ENCODE measurements at regions not wholly inside any gene's neighbourhood (a gene's known extent, or its start where the extent isn't known, plus 50 kb on each side); places are given as distances from the start of the nearest gene placed in this dataset.

DNA sequence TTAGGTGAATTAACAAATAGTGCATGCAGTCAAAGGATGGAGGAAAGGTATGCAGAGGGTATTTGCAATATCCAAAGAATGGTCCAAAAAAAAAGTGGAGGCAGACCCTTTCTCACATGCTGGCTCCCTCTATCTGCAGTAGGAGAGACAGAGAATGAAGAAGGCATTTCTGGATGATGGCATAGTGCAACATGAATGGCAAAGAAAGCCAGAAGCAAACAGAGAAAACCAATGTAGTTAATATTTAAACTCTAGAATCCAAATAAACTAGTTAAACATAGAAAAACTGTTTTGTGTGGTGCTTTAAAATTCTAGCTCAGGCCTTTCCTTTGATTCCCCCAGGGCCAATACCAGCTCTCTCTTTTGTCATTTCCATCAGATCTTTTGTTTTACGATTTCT, 403.1 kb upstream of the WWC1 start:
- H3K4me3 ChIP-seq (ENCODE audit: control insufficient read depth in 2 of 3, extremely low read depth in 1 of 3, insufficient read depth in 2 of 3, low read depth in 1 of 3, low read length in 3 of 3), result no peak overlapping the region
- TF ChIP-seq EZH2 (IDR thresholded peaks at IDR 0.05; ENCODE audit: low read length), result no peak
- TF ChIP-seq CTCF (optimal IDR thresholded peaks at IDR 0.05 in 1 of 3, IDR thresholded peaks at IDR 0.05 in 1 of 3, conservative IDR thresholded peaks at IDR 0.05 in 1 of 3; ENCODE audit: extremely low read depth in 1 of 3, insufficient read depth in 2 of 3, low read length in 3 of 3), result no peak
- no peak overlapping the region for H2AFZ ChIP-seq (ENCODE audit: control insufficient read depth, low read length)
- peaks cover 3 to 8% of the 10 kb centered on the region in 2 experiments for H3K36me3 ChIP-seq (ENCODE audit: control insufficient read depth in 2 of 2, extremely low read depth in 1 of 2, insufficient read depth in 2 of 2, low read length in 2 of 2)
- no peaks in the 10 kb centered on the region for H3K4me1 ChIP-seq (ENCODE audit: control insufficient read depth, extremely low read depth, insufficient read depth, low read length)
- no peak overlapping the region for H3K9ac ChIP-seq (ENCODE audit: control insufficient read depth, extremely low read depth, insufficient read depth, low read length)
- no peak overlapping the region for H3K27ac ChIP-seq (ENCODE audit: control insufficient read depth, insufficient read depth, low read length)
- peaks cover 10% of the 10 kb centered on the region for H4K20me1 ChIP-seq (ENCODE audit: control insufficient read depth, extremely low read depth, insufficient read depth, low read length)
- no peak for FAIRE-seq
- no peaks in the 10 kb centered on the region for H3K9me1 ChIP-seq (ENCODE audit: control insufficient read depth, extremely low read depth, insufficient read depth, low read length)
- no peak overlapping the region for H3K4me2 ChIP-seq (ENCODE audit: control insufficient read depth, extremely low read depth, insufficient read depth, low read depth, low read length)
- no peaks in the 10 kb centered on the region for H3K9me3 ChIP-seq (ENCODE audit: control insufficient read depth, low read depth, low read length)
- H3K27me3 ChIP-seq (ENCODE audit: control insufficient read depth, extremely low read depth, insufficient read depth, low read length), result no peaks in the 10 kb centered on the region
- dilution Hi-C loops (cut with MboI; ENCODE audit: extremely low pct_ligation_motif_present, low sequenced_read_pairs), result no loop called here
- no peak for DNase-seq (ENCODE audit: low read depth, low spot score)
- H3K79me2 ChIP-seq (ENCODE audit: control insufficient read depth, insufficient read depth, low read length), result peaks cover 94% of the 10 kb centered on the region

- H2AFZ ChIP-seq (ENCODE audit: control insufficient read depth, low read length), result no peak overlapping the region
- H3K4me2 ChIP-seq (ENCODE audit: control insufficient read depth, extremely low read depth, insufficient read depth, low read depth, low read length), result no peak overlapping the region
- dilution Hi-C loops (cut with MboI; ENCODE audit: extremely low pct_ligation_motif_present, low sequenced_read_pairs), result no loop called here
- DNase-seq (ENCODE audit: low read depth, low spot score) (no peak), FAIRE-seq (no peak)
- H3K4me1 ChIP-seq (ENCODE audit: control insufficient read depth, extremely low read depth, insufficient read depth, low read length), result no peaks in the 10 kb centered on the region
- H3K27ac ChIP-seq (ENCODE audit: control insufficient read depth, insufficient read depth, low read length), result no peak overlapping the region
- no peaks in the 10 kb centered on the region for H3K9me3 ChIP-seq (ENCODE audit: control insufficient read depth, low read depth, low read length)
- peaks cover 10% of the 10 kb centered on the region for H4K20me1 ChIP-seq (ENCODE audit: control insufficient read depth, extremely low read depth, insufficient read depth, low read length)
- H3K9me1 ChIP-seq (ENCODE audit: control insufficient read depth, extremely low read depth, insufficient read depth, low read length), result no peaks in the 10 kb centered on the region
- H3K36me3 ChIP-seq (ENCODE audit: control insufficient read depth in 2 of 2, extremely low read depth in 1 of 2, insufficient read depth in 2 of 2, low read length in 2 of 2), result peaks cover 3 to 8% of the 10 kb centered on the region in 2 experiments
- H3K4me3 ChIP-seq (ENCODE audit: control insufficient read depth in 2 of 3, extremely low read depth in 1 of 3, insufficient read depth in 2 of 3, low read depth in 1 of 3, low read length in 3 of 3), result no peak overlapping the region
- no peaks in the 10 kb centered on the region for H3K27me3 ChIP-seq (ENCODE audit: control insufficient read depth, extremely low read depth, insufficient read depth, low read length)
- peaks cover 93% of the 10 kb centered on the region for H3K79me2 ChIP-seq (ENCODE audit: control insufficient read depth, insufficient read depth, low read length)
- H3K9ac ChIP-seq (ENCODE audit: control insufficient read depth, extremely low read depth, insufficient read depth, low read length), result no peak overlapping the region
- TF ChIP-seq CTCF (optimal IDR thresholded peaks at IDR 0.05 in 1 of 3, IDR thresholded peaks at IDR 0.05 in 1 of 3, conservative IDR thresholded peaks at IDR 0.05 in 1 of 3; ENCODE audit: extremely low read depth in 1 of 3, insufficient read depth in 2 of 3, low read length in 3 of 3) (no peak), EZH2 (IDR thresholded peaks at IDR 0.05; ENCODE audit: low read length) (no peak)
Observed at GRCh38 chr5:167889276-167889675, 402.2 kb upstream of the WWC1 start.

All from keratinocyte (primary cell).